ENCODE measurements at regions not wholly inside any gene's neighbourhood (a gene's known extent, or its start where the extent isn't known, plus 50 kb on each side); places are given as distances from the start of the nearest gene placed in this dataset.

DNA sequence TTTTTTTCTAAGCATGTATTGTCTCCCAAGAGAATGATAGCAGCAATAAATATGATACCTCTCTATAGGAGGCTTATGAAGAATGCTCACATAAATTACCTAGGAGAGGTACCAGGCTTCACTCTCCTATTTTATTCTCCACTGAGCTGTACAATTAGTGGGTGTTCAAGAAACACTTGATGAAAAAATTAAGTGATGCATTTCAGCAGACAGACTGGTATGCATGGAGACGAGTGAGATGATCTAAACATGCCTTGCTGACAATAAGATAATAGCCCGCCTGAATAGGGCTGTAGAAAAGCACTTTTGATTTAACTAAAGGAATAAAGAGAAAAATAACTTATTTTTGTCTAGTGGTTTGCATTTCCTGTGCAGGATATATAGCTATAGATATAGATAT is 1449.7 kb downstream of the GATA3 start:
- POLR2A ChIA-PET (ENCODE audit: unreplicated experiment) = no interaction called here
- Histone ChIP-seq H3K27ac (no peak overlapping the region), H3K27me3 (ENCODE audit: insufficient read depth, low read depth) (no peaks in the 10 kb centered on the region; the same call in 1 of the 2 replicates), H3K9me3 (ENCODE audit: insufficient read depth, low read depth) (no peaks in the 10 kb centered on the region), H4K20me1 (ENCODE audit: insufficient read depth) (no peaks in the 10 kb centered on the region), H3K4me3 (no peak overlapping the region), H3K4me2 (no peak overlapping the region), H3K79me2 (ENCODE audit: low read depth) (no peaks in the 10 kb centered on the region), H3K4me1 (replicated peaks; ENCODE audit: insufficient read depth) (no peaks in the 10 kb centered on the region), H2AFZ (no peak overlapping the region), H3K36me3 (ENCODE audit: low read depth) (no peaks in the 10 kb centered on the region), H3F3A (ENCODE audit: insufficient read depth, low read depth) (no peaks in the 10 kb centered on the region), H3K9me2 (ENCODE audit: insufficient read depth) (no peaks in the 10 kb centered on the region)
- BruUV-seq (replicated peaks) = no TSS peak
- CTCF ChIA-PET = no interaction called here
- DNase-seq = no peak
- intact Hi-C loops (cut with micrococcal nuclease; ENCODE audit: unreplicated experiment) = no loop called here
- TF ChIP-seq EZH2 (IDR thresholded peaks at IDR 0.05; ENCODE audit: low read depth) = no peak
- no peak for TF ChIP-seq CTCF (conservative IDR thresholded peaks at IDR 0.05)

DNA sequence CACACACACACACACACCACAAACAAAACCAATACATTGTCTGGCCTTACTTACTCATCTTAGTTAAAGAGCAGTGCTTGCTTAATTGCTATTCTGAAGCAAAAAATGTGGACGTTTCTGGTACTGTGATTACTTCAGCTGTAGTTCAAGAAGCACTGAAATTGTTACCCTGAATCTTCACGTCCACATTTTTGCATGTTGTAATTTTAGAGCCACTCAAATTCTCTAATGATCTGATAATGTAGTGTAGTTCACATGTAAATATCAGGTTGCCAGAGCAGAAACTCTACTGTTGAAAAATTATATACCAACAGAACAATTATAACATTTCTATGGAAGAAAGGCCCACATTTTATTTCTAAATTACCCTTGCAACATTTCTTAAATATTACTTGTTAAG is 1451.1 kb downstream of the GATA3 start:
- no peaks in the 10 kb centered on the region for H3K9me3 ChIP-seq (ENCODE audit: insufficient read depth, low read depth)
- no peaks in the 10 kb centered on the region for H3K27me3 ChIP-seq (ENCODE audit: insufficient read depth, low read depth)
- no peak overlapping the region for H2AFZ ChIP-seq
- POLR2A ChIA-PET (ENCODE audit: unreplicated experiment) = no interaction called here
- no peaks in the 10 kb centered on the region for H4K20me1 ChIP-seq (ENCODE audit: insufficient read depth)
- no peaks in the 10 kb centered on the region for H3F3A ChIP-seq (ENCODE audit: insufficient read depth, low read depth)
- no TSS peak for BruUV-seq (replicated peaks)
- no peaks in the 10 kb centered on the region for H3K9me2 ChIP-seq (ENCODE audit: insufficient read depth)
- DNase-seq = no peak
- no peak overlapping the region for H3K27ac ChIP-seq
- TF ChIP-seq CTCF (conservative IDR thresholded peaks at IDR 0.05) (no peak), EZH2 (IDR thresholded peaks at IDR 0.05; ENCODE audit: low read depth) (no peak)
- H3K4me1 ChIP-seq (replicated peaks; ENCODE audit: insufficient read depth) = no peaks in the 10 kb centered on the region
- H3K36me3 ChIP-seq (ENCODE audit: low read depth) = no peaks in the 10 kb centered on the region
- intact Hi-C loops (cut with micrococcal nuclease; ENCODE audit: unreplicated experiment) = no loop called here
- no peak overlapping the region for H3K4me3 ChIP-seq
- no peak overlapping the region for H3K4me2 ChIP-seq
- CTCF ChIA-PET = no interaction called here
- no peaks in the 10 kb centered on the region for H3K79me2 ChIP-seq (ENCODE audit: low read depth)

- H3F3A ChIP-seq (ENCODE audit: insufficient read depth, low read depth) = no peaks in the 10 kb centered on the region
- no peak for DNase-seq
- H3K79me2 ChIP-seq (ENCODE audit: low read depth) = no peaks in the 10 kb centered on the region
- H3K27ac ChIP-seq = no peak overlapping the region
- CTCF ChIA-PET = no interaction called here
- no peak overlapping the region for H3K4me2 ChIP-seq
- TF ChIP-seq EZH2 (IDR thresholded peaks at IDR 0.05; ENCODE audit: low read depth) (no peak), CTCF (conservative IDR thresholded peaks at IDR 0.05) (no peak)
- H3K4me3 ChIP-seq = no peak overlapping the region
- H2AFZ ChIP-seq = no peak overlapping the region
- no TSS peak for BruUV-seq (replicated peaks)
- POLR2A ChIA-PET (ENCODE audit: unreplicated experiment) = no interaction called here
- no peaks in the 10 kb centered on the region for H3K27me3 ChIP-seq (ENCODE audit: insufficient read depth, low read depth)
- H3K4me1 ChIP-seq (replicated peaks; ENCODE audit: insufficient read depth) = no peaks in the 10 kb centered on the region
- H3K36me3 ChIP-seq (ENCODE audit: low read depth) = no peaks in the 10 kb centered on the region
- H3K9me3 ChIP-seq (ENCODE audit: insufficient read depth, low read depth) = no peaks in the 10 kb centered on the region
- H4K20me1 ChIP-seq (ENCODE audit: insufficient read depth) = no peaks in the 10 kb centered on the region
- intact Hi-C loops (cut with micrococcal nuclease; ENCODE audit: unreplicated experiment) = no loop called here
- no peaks in the 10 kb centered on the region for H3K9me2 ChIP-seq (ENCODE audit: insufficient read depth)
Observed at GRCh38 chr10:9508606-9509005, 1454.1 kb downstream of the GATA3 start.
